OCI-LY3 (cell line): ENCODE measurements at regions not wholly inside any gene's neighbourhood (a gene's known extent, or its start where the extent isn't known, plus 50 kb on each side); places are given as distances from the start of the nearest gene placed in this dataset.

Source experiments
- CTCF ChIP-seq: fragments of 200-600, 300-600 bp; sonication (generic); IDR thresholded peaks from 2 replicates; pipeline ENCODE4 v1.5.1; 2014; ENCODE audit warnings: antibody characterized with exemption, low read length, low read depth
- EZH2phosphoT487 ChIP-seq: fragments of 200-600 bp; shearing (Covaris generic); IDR thresholded peaks from 2 replicates; pipeline ENCODE4 v1.6.1; 2018; ENCODE audit warnings: antibody characterized with exemption, mixed run types, low read depth

- TF ChIP-seq CTCF (no peak), EZH2phosphoT487 (no peak)
Measured at GRCh38 chr12:65528127-65528526, 249.6 kb downstream of the MSRB3 start.
